ENCODE measurements at regions not wholly inside any gene's neighbourhood (a gene's known extent, or its start where the extent isn't known, plus 50 kb on each side); places are given as distances from the start of the nearest gene placed in this dataset.
"Not testable (repeated sequence)": the region's sequence is repeated elsewhere in the genome, so short reads cannot be mapped to it uniquely, and the experiment has no call there.

- ATAC-seq (no peak), DNase-seq (ENCODE audit: missing footprints) (no peak)
- intact Hi-C loops (cut with DNase I): no loop called here
These were observed 697.5 kb upstream of the GNPDA2 start for GRCh38 chr4:45423896-45424295.

- not testable (repeated sequence) for DNase-seq (ENCODE audit: missing footprints); ATAC-seq
These were observed 693.8 kb upstream of the GNPDA2 start for GRCh38 chr4:45420091-45420674.

GRCh38 chr4:45410701-45411210 is 684.4 kb upstream of the GNPDA2 start:
- DNase-seq (ENCODE audit: missing footprints): no peak
- ATAC-seq: no peak
- intact Hi-C loops (cut with DNase I): no loop called here

More at GRCh38 chr4:45420091-45420674, 693.8 kb upstream of the GNPDA2 start:
- intact Hi-C loops (cut with DNase I): not testable (repeated sequence)

- intact Hi-C loops (cut with DNase I): no loop called here
- no peak for ATAC-seq
- DNase-seq (ENCODE audit: missing footprints): no peak
These were observed 683.2 kb upstream of the GNPDA2 start for GRCh38 chr4:45409536-45409935.

GRCh38 chr4:45408996-45409395 is 682.6 kb upstream of the GNPDA2 start:
- DNase-seq (ENCODE audit: missing footprints) (no peak), ATAC-seq (no peak)
- intact Hi-C loops (cut with DNase I): no loop called here

GRCh38 chr4:45399116-45399515 is 672.8 kb upstream of the GNPDA2 start:
- intact Hi-C loops (cut with DNase I): no loop called here
- ATAC-seq (no peak), DNase-seq (ENCODE audit: missing footprints) (no peak)

- intact Hi-C loops (cut with DNase I): no loop called here
- ATAC-seq (no peak), DNase-seq (ENCODE audit: missing footprints) (no peak)
These were observed 659.0 kb upstream of the GNPDA2 start for GRCh38 chr4:45385306-45385705.

GRCh38 chr4:45370408-45370807 is 644.1 kb upstream of the GNPDA2 start:
- DNase-seq (ENCODE audit: missing footprints) (no peak), ATAC-seq (no peak)
- intact Hi-C loops (cut with DNase I): no loop called here

GRCh38 chr4:45368832-45369231 is 642.5 kb upstream of the GNPDA2 start:
- intact Hi-C loops (cut with DNase I): no loop called here
- DNase-seq (ENCODE audit: missing footprints) (no peak), ATAC-seq (no peak)

GRCh38 chr4:45363931-45364330 is 637.6 kb upstream of the GNPDA2 start:
- intact Hi-C loops (cut with DNase I): no loop called here
- ATAC-seq (no peak), DNase-seq (ENCODE audit: missing footprints) (no peak)

GRCh38 chr4:45358573-45359506 is 632.5 kb upstream of the GNPDA2 start:
- DNase-seq (ENCODE audit: missing footprints) (no peak), ATAC-seq (no peak)
- intact Hi-C loops (cut with DNase I): no loop called here

GRCh38 chr4:45353161-45353560 is 626.8 kb upstream of the GNPDA2 start:
- ATAC-seq (no peak), DNase-seq (ENCODE audit: missing footprints) (no peak)
- intact Hi-C loops (cut with DNase I): no loop called here

GRCh38 chr4:45350438-45350837 is 624.1 kb upstream of the GNPDA2 start:
- peak; percentile 60 for ATAC-seq
- DNase-seq (ENCODE audit: missing footprints): no peak
- intact Hi-C loops (cut with DNase I): no loop called here

- intact Hi-C loops (cut with DNase I): no loop called here
- ATAC-seq (no peak), DNase-seq (ENCODE audit: missing footprints) (no peak)
These were observed 623.5 kb upstream of the GNPDA2 start for GRCh38 chr4:45349859-45350258.

- DNase-seq (ENCODE audit: missing footprints): no peak
- intact Hi-C loops (cut with DNase I): no loop called here
These were observed 620.6 kb upstream of the GNPDA2 start for GRCh38 chr4:45346816-45347435.

GRCh38 chr4:45345558-45345957 is 619.2 kb upstream of the GNPDA2 start:
- ATAC-seq (no peak), DNase-seq (ENCODE audit: missing footprints) (no peak)
- intact Hi-C loops (cut with DNase I): no loop called here

More at GRCh38 chr4:45346816-45347435, 620.6 kb upstream of the GNPDA2 start:
- ATAC-seq: no peak

GRCh38 chr4:45331802-45332201 is 605.4 kb upstream of the GNPDA2 start:
- intact Hi-C loops (cut with DNase I): loop anchor here (5.0 kb wide), 1 partner anchor 405 kb away; no protein-coding TSS in a partner anchor
- DNase-seq (ENCODE audit: missing footprints) (peak; percentile 37), ATAC-seq (no peak)

- no peak for ATAC-seq
- no peak for DNase-seq (ENCODE audit: missing footprints)
- intact Hi-C loops (cut with DNase I): no loop called here
These were observed 601.2 kb upstream of the GNPDA2 start for GRCh38 chr4:45327544-45327943.
